GM20000 (cell line): ENCODE measurements at regions not wholly inside any gene's neighbourhood (a gene's known extent, or its start where the extent isn't known, plus 50 kb on each side); places are given as distances from the start of the nearest gene placed in this dataset.

Experiments used
- DNase-seq: peaks from one replicate; pipeline ENCODE4 v3.0.0; 2012; ENCODE audit warnings: low spot score
- TF ChIP-seq, protein P1 (sequence below): IDR thresholded peaks from 2 replicates; pipeline ENCODE4 v1.5.1; 2012; ENCODE audit warnings: mild to moderate bottlenecking, control low read depth; ENCODE audit errors: extremely low read depth, missing control alignments

DNA sequence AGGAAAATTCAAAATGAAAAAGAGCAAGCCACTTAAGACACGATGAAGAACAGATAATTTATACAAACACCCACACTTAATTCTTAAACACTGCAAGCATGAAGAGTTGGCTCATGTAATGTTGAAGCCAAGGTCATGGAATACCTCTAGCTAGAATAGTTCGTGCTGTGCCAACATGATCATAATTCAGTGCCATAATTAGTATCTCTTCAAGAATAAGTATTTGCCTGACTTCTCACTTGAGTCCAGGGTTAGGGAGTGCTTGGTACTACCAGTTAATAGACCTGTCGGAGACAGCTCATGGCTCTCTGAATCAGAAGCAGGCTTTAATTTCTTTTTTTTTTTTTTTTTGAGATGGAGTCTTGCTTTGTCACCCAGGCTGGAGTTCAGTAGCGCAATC, 206.3 kb downstream of the UNC5CL start:
- DNase-seq = no peak
- TF ChIP-seq, protein P1, sequence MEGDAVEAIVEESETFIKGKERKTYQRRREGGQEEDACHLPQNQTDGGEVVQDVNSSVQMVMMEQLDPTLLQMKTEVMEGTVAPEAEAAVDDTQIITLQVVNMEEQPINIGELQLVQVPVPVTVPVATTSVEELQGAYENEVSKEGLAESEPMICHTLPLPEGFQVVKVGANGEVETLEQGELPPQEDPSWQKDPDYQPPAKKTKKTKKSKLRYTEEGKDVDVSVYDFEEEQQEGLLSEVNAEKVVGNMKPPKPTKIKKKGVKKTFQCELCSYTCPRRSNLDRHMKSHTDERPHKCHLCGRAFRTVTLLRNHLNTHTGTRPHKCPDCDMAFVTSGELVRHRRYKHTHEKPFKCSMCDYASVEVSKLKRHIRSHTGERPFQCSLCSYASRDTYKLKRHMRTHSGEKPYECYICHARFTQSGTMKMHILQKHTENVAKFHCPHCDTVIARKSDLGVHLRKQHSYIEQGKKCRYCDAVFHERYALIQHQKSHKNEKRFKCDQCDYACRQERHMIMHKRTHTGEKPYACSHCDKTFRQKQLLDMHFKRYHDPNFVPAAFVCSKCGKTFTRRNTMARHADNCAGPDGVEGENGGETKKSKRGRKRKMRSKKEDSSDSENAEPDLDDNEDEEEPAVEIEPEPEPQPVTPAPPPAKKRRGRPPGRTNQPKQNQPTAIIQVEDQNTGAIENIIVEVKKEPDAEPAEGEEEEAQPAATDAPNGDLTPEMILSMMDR = no peak

- TF ChIP-seq, protein P1 = no peak
- DNase-seq = no peak
Observed at GRCh38 chr6:40831381-40831780, 207.6 kb downstream of the UNC5CL start.

DNA sequence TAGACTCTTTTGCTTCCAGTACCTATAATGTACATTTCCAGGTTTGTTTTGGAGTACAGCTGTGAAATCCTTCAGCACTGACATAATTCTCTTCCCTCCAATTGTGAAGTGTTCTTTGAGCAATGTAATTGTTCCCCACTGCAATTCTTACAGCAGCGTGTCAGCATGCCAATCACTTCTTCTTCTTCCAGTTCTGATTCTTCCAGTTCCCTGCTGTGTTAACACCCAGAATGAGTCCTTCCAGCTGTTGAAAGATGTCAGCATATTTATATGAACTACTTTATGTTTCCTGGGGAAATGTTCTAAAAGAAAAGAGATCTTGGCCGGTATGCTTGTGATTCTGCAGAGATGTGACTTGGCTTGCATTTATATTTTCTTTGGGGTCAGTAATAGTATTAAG, 213.9 kb downstream of the UNC5CL start:
- DNase-seq = no peak

GRCh38 chr6:40823917-40824891, 214.8 kb downstream of the UNC5CL start:
- TF ChIP-seq, protein P1 = peak; percentile 24
- peak; percentile 55 for DNase-seq

More for the DNA sequence above, 213.9 kb downstream of the UNC5CL start:
- TF ChIP-seq, protein P1 = no peak

GRCh38 chr6:40822619-40823018, 216.4 kb downstream of the UNC5CL start:
- TF ChIP-seq, protein P1 = no peak
- no peak for DNase-seq

DNA sequence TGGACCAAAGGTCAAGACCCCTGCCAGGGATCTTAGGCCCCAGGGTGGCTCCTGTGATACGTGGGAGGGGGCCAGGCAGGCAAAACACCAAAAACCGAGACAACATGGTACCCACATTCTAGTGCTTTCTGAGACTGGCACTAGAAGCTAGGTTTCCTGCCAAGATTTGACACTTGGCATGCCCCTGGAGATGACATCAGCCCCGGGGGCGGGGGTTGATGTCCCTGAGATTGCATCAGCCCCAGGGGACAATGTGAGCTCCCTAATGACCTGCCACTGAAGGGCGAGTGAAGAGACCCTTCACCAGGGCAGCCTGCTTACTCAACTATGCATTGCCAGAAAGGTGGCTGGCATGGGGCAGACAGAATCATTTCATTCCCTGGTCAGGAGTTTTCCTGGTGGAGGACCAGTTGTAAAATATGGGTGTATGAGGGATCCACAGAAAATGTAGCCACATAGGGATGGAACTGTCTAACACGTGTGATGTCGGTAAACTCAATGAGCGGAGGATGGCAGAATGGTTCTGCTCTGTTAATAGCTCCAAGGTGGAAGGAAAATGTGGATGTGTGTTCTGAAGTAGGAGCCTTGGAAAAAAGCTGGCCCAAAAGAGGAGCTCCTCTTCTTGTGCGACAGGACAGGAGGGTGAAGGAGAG, 219.7 kb downstream of the UNC5CL start:
- TF ChIP-seq, protein P1 = no peak
- no peak for DNase-seq

DNA sequence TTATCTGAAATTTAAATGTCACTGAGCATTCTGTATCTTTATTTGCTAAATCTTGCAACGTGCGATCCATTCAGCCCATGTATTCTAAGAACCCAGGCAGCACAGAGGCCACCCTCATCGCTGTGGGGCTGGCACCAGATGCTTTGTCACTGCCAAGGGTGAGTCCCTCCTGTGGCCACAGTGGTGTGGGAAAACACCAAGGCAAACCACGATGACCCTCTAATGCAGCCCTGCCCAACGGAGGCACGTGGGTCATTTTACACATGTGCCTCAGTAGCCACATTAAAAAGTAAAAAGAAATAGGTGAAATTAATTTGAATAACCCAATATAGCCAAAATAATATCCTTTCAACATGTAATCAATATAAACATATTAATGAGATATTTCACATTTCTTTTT, 221.7 kb downstream of the UNC5CL start:
- TF ChIP-seq, protein P1 = no peak
- no peak for DNase-seq
